Activated CD8-positive, alpha-beta memory T cell treated with anti-CD3 and anti-CD28 coated beads for 36 hours (primary cell): ENCODE measurements at regions not wholly inside any gene's neighbourhood (a gene's known extent, or its start where the extent isn't known, plus 50 kb on each side); places are given as distances from the start of the nearest gene placed in this dataset.
"Not testable (repeated sequence)": the region's sequence is repeated elsewhere in the genome, so short reads cannot be mapped to it uniquely, and the experiment has no call there.

Experiments used
- CTCF ChIA-PET: fragments of 350-600 bp; sonication (Branson Sonifier 250); formaldehyde crosslinking; loops from one replicate; lab custom pipeline; 2021; ENCODE audit warnings: antibody characterized with exemption; lab: Charles Lee
- POLR2A ChIA-PET: fragments of 350-600 bp; sonication (Branson Sonifier 250); formaldehyde crosslinking; loops from one replicate; lab custom pipeline; 2021; ENCODE audit warnings: antibody characterized with exemption; lab: Charles Lee

- ChIA-PET POLR2A (no interaction called here), CTCF (interaction anchor here (1.1 to 1.4 kb wide), 3 partner anchors 8 to 15 kb away, joined by 3 to 4 read pairs (median 3); no protein-coding TSS in a partner anchor)
Measured at GRCh38 chr1:224524679-224525078, 90.1 kb upstream of the WDR26 start.

GRCh38 chr1:224525411-224526040 is 90.6 kb upstream of the CNIH3 start:
- POLR2A ChIA-PET = no interaction called here

GRCh38 chr1:224526771-224527170 is 89.3 kb upstream of the CNIH3 start:
- ChIA-PET CTCF (no interaction called here), POLR2A (no interaction called here)

More at GRCh38 chr1:224525411-224526040, 90.6 kb upstream of the CNIH3 start:
- CTCF ChIA-PET = interaction anchor here (1.1 to 1.4 kb wide), 3 partner anchors 9 to 14 kb away, joined by 3 to 4 read pairs (median 3); no protein-coding TSS in a partner anchor

DNA sequence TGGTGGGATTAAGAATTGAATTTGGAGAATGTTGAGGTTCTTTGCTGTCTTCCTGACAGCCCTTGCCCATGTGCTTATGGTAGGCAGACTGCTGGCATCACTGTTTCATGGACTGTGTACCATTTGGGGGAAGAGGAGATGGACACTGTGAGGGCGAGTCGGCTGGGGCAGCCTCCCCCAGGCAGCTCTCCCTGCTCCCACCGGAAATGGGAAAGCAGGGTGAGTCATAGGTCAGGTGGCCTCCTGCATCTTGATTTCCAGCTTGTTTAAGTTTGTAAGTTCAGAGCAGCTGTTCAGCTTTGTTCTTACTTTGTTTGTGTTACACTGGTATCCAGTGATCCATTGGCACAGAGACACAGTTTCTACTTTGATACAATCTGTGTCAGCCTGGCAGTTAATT is 87.2 kb upstream of the CNIH3 start:
- ChIA-PET POLR2A (interaction anchor here (0.6 kb wide), 1 partner anchor 687 kb away, joined by 4 read pairs; no protein-coding TSS in a partner anchor), CTCF (no interaction called here)

DNA sequence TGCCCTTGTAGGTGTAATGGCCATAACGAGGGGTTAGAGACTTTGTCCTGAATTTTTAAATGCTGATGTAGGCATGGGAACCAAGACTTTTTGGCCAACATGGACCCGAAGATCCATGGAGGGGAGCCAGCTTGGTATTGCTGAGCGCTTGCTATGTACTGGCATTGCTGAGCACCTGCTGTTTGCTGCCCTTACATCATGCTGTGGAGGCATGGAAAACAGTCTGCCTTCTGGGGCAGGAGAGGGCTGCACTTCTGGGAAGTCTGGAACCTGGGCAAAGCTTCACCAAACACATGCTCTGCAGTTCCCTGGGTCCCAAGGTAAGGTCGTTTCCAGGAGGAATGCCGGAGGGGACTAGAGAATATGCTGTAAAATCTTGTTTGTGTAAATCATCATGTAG is 86.3 kb upstream of the CNIH3 start:
- ChIA-PET POLR2A (no interaction called here), CTCF (no interaction called here)

DNA sequence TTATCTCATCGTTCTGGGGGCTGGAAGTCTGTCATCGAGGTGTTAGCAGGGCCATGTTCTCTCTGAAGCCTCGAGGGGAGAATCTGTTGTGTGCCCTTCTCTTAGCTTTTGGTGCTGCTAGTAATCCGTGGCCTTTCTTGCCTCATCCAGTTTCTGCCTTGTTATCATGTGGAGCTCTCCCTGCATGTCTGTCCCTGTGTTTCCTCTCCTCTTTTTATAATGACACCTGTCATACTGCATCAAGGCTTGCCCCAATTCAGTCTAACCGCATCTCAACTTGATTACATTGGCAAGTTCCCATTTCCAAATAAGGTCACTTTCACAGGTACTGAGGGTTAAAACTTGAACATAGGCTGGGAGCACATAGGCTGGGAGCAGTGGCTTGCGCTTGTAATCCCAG is 82.6 kb upstream of the CNIH3 start:
- POLR2A ChIA-PET = no interaction called here

GRCh38 chr1:224534731-224535130 is 81.4 kb upstream of the CNIH3 start:
- POLR2A ChIA-PET = no interaction called here
- CTCF ChIA-PET = no interaction called here

More for the DNA sequence above, 82.6 kb upstream of the CNIH3 start:
- CTCF ChIA-PET = no interaction called here

DNA sequence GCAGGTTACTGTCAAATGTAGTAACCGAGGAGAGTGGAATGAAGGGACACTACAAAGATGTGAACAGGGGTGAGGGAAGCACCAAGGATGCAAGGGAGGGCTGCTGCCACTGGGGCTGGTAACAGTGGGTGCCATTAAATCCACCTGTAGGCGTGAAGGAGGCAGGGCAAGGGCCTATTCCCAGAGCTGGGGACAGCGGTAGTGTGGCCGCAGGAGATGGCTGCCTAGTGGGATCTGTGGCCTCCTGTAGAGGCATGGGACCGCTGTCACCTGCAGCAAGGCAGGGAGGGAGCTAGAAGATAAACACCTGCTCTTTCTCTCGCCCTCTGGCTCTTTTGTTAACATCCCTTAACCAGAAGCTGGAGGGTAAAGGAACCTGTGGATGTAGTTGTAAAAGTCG is 80.5 kb upstream of the CNIH3 start:
- ChIA-PET POLR2A (no interaction called here), CTCF (no interaction called here)

DNA sequence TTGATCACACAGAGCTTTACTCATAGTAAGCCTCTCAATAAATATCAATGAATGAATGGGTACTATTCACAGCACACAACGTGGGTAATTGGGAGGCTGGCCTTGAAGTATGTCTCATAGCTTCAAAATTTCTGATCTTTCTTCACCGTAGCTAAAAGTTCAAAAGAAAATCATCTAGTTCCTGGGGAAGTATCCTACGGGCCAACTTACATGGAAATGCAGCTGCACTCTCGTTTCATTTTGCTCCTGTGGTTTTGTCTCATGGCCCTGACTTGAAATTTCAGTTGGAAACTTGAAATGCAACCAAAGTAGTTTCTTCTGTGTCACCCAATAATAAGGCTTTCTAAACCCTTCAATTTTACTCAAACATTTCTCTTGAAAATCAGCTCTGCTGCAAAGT is 76.1 kb upstream of the CNIH3 start:
- CTCF ChIA-PET = interaction anchor here (1.0 kb wide), 1 partner anchor 15 kb away, joined by 3 read pairs; no protein-coding TSS in a partner anchor
- POLR2A ChIA-PET = interaction anchor here (0.7 kb wide), 1 partner anchor 83 kb away, joined by 4 read pairs; no protein-coding TSS in a partner anchor

DNA sequence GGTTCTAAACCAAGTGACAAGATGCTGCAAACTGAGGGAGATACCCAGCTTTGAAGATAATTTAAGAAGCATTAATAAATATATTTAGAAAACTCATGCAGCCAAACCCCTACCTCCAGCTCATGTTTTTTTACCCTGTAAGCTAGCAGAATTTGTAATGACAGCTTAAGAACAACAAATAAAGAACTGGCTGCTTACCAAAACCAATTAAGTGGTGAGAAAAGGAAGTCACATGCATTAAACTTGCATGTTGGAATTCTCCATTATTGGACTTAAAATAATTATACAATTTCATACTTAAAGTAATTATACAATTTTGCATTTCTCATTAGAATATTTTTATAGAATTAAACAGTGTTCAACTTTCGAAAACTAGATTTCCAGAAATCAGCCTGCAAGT is 75.6 kb upstream of the CNIH3 start:
- ChIA-PET CTCF (no interaction called here), POLR2A (interaction anchor here (0.7 kb wide), 1 partner anchor 82 kb away, joined by 4 read pairs; no protein-coding TSS in a partner anchor)

DNA sequence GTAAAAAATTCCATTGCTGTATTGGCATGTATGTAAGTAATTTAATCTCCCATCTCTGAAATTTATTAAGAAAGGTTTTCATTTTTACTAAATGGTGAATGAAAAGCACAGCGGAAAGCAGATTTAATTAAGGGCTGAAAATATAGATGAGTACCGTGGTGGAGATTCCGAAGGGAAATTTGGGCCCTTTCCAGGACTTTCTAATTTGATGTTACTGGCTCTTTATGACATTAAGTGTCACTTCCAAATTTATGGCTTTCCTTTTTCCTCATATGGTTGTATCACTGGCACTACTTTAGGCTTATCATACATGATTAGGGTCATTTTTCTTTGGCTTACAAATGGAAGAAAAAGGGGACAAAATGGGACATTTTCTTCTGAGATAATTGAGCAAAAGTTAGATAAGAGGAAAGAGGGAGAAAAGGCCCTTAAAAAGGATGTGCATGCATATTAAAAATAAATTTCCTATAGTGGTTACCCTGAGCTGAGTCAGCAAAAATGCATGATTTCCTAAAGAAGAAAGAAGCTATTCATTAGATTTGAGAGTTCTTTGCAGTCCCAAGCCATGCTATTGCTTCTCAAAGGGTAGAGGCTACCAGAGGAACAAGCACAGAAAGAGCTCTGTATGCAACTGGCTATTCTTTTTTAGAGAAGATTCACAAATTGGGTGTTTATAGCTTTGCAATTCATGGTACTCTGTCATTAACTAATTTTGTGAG is 74.9 kb upstream of the CNIH3 start:
- ChIA-PET POLR2A (no interaction called here), CTCF (no interaction called here)

DNA sequence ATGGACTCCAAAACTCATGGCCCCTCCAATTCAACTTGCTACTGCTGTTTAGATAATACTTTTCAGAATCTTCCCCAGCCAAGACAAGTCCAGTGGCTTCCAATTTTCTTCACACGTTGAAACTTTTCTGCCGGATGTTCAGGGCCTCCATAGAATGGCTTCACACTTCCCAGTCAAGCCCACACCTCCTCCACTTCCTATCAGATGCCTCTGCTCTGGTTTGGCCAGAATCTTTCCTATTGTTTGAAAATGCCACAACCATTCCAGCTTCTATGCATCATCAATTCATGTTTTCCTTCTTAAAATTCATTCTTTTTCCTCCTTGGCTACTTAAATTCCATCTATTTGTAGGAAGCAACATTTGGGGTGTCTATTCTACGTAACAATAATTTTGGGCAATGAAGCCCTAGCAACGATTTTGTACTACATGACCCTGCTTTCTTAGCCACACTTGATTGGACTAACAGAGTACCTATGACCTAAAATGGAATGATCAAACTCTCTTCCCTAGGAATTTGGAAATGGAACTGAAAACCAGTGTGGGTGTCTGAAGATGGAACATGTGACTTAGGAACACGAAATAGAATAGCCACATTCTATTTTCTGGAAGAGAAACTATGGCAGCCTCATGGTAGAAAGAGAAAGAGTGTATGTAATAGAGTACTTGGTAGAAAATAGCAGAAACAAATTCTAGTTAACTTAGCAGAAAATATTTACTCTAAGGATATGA is 74.1 kb upstream of the CNIH3 start:
- CTCF ChIA-PET = no interaction called here
- POLR2A ChIA-PET = no interaction called here

GRCh38 chr1:224542783-224543440 is 73.2 kb upstream of the CNIH3 start:
- ChIA-PET CTCF (no interaction called here), POLR2A (no interaction called here)

DNA sequence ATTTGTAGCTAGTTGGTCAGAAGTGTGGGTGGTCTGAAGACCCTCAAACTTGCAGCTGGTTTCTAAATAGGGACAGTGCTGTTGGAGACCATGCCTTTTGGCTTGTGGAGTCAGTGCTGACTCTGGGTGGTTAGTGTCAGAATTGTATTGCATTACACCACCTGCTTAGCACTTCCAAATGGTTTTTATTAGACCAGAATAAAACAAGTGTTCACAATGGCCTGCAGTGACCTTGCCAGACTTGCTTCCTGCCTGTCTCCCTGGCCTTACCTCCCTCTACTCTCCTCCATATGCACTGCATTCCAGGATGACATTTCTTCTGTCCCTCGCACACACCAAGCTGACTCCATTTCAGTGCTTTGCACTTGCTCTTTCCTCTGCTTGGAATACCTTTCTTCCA is 72.7 kb upstream of the CNIH3 start:
- CTCF ChIA-PET = no interaction called here
- POLR2A ChIA-PET = no interaction called here

GRCh38 chr1:224544346-224545110 is 71.6 kb upstream of the CNIH3 start:
- CTCF ChIA-PET = no interaction called here
- POLR2A ChIA-PET = no interaction called here

DNA sequence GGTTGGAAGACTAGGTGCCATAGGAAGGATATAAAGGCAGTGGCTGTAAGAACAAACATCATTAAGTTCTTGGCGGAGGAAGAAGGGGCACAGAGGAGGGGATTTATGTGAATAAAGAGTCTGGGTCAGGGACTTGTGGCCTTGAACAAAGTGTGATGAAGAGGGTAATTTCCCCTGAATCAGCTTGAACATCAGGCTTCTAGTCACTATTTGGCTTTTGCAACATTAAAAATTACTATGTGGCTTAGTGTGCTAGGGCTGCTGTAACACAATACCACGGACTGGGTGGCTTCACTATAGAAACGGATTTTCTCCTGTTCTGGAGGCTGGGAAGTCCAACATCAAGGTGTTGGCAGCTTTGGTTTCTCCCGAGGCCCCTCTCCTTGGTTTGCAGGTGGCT is 70.5 kb upstream of the CNIH3 start:
- POLR2A ChIA-PET = no interaction called here

GRCh38 chr1:224548676-224549075 is 67.4 kb upstream of the CNIH3 start:
- POLR2A ChIA-PET = no interaction called here
- CTCF ChIA-PET = no interaction called here

More for the DNA sequence above, 70.5 kb upstream of the CNIH3 start:
- CTCF ChIA-PET = interaction anchor here (1.1 kb wide), 1 partner anchor 32 kb away, joined by 3 read pairs; no protein-coding TSS in a partner anchor

DNA sequence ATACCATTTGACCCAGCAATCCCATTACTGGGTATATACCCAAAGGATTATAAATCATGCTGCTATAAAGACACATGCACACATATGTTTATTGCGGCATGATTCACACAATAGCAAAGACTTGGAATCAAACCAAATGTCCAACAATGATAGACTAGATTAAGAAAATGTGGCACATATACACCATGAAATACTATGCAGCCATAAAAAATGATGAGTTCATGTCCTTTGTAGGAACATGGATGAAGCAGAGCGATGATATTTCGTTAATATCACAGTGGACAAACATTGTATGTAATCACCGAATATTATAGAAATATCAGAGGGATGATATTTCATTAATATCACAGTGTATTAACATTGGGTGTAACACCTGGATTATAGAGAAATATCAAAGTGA is 64.9 kb upstream of the CNIH3 start:
- POLR2A ChIA-PET, CTCF ChIA-PET: not testable (repeated sequence)

GRCh38 chr1:224554056-224554455 is 62.1 kb upstream of the CNIH3 start:
- CTCF ChIA-PET = no interaction called here
- POLR2A ChIA-PET = no interaction called here
